NCI-H2196 treated with DMSO at 0.1 percent for 48 hours (cell line): ENCODE measurements at regions not wholly inside any gene's neighbourhood (a gene's known extent, or its start where the extent isn't known, plus 50 kb on each side); places are given as distances from the start of the nearest gene placed in this dataset.

ENCODE experiments used
- DNase-seq: peaks from one replicate; lab custom pipeline; 2025; ENCODE audit not compliant: unreplicated experiment; lab: John Stamatoyannopoulos, UW

- DNase-seq, result no peak
These were observed 156.9 kb upstream of the SOD1 start for GRCh38 chr21:31502537-31503143.

GRCh38 chr21:31501926-31502325 is 157.6 kb upstream of the SOD1 start:
- no peak for DNase-seq

DNA sequence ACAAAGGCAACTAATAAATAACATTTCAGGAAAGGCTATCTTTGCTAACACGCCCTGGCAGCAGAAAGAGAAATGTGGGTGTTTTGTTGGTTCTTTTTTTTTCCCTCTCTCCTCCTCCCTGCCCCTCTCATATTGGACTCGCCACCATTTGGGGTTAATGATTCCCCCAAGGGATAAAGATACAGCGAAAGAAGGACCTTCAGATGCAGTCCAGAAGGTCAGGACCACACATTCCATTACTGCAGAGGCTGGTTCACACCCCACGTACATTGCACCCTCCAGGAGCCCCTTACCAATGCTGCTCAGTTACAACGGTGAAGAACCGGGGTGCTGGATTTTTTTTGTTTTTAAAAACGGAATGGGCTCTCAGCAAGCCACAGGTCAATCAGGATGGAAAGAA is 156.9 kb upstream of the TIAM1 start:
- no peak for DNase-seq

GRCh38 chr21:31500071-31500470 is 156.0 kb upstream of the TIAM1 start:
- no peak for DNase-seq

- no peak for DNase-seq
These were observed 154.9 kb upstream of the TIAM1 start for GRCh38 chr21:31498985-31499384.

DNA sequence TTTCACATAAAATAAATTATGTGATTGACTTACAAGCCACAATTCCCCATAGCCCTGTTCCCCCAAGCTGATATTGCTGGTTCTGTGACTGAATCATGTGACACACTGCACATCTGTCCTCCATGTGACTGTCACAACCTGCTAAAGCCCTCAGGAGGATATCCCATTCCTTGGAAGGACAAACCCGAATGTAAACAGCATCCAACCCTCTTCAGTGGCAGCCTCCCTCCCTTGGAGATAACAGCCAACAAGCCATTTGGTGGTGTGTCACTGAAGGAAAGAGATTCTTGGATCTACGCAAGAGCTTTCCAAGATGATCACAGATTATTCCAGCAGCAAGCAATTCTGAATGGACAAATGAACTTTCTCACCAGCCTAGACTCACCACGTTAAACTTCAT is 153.9 kb upstream of the TIAM1 start:
- no peak for DNase-seq

GRCh38 chr21:31493350-31493880 is 149.4 kb upstream of the TIAM1 start:
- DNase-seq, result no peak

DNA sequence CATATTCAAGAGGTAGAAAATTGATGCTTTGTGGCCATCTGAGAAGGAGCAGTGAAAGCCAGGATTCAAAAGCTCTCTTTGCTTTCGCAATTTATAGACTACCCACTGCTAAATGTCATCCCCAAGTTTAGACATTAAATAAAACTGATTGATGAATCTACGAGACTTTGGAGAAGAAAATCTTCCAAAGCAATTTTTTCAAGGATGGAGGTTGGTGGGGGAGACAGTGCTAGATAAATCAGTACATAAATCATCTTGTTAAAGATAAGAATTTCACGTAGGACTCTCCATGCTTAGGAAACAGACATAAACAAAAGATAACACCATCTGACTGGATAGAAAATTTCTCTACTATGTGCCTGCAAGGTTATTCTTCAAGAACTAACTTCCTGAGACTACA is 147.6 kb upstream of the TIAM1 start:
- no peak for DNase-seq

- no peak for DNase-seq
These were observed 146.4 kb upstream of the TIAM1 start for GRCh38 chr21:31490443-31490842.

DNA sequence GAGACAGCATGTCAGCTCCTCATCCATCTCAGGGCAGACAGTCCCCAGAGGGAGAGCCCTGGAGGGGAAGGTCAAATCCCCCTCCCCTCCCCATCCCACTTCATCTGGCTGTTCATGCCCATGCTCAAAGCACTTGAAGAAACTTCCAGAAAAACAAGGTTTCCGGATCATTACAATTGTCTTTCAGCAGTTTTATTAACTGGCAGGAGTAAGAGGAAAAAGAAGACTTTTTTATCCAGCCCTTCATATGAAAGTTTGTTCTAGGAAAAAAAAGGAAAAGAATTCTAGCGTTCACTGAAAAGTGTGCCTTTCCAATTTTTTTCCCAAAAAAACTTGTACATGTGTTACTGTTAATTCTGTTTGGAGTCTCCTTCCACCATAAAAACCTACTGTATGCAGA is 145.7 kb upstream of the TIAM1 start:
- DNase-seq, result no peak

DNA sequence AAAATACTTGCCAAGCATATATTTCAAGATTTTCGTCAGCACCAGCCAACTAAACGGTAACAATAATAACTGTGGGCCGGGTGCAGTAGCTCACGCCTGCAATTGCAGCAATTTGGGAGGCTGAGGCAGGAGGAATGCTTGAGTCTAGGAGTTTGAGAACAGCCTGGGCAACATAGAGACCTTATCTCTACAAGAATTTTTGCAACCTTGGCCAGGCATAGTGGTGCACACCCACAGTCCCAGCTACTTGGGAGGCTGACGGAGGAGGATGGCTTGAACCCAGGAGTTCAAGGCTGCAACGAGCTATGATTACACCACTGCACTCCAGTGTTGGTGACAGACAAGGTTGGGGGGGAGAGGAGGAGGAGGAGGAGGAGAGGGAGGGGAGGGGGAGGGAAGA is 145.0 kb upstream of the TIAM1 start:
- DNase-seq, result no peak

- no peak for DNase-seq
These were observed 140.2 kb upstream of the TIAM1 start for GRCh38 chr21:31484219-31484618.

- DNase-seq, result no peak
These were observed 139.1 kb upstream of the TIAM1 start for GRCh38 chr21:31483146-31483545.

- DNase-seq, result no peak
These were observed 138.4 kb upstream of the TIAM1 start for GRCh38 chr21:31482460-31482859.

GRCh38 chr21:31480228-31480627 is 136.2 kb upstream of the TIAM1 start:
- no peak for DNase-seq

DNA sequence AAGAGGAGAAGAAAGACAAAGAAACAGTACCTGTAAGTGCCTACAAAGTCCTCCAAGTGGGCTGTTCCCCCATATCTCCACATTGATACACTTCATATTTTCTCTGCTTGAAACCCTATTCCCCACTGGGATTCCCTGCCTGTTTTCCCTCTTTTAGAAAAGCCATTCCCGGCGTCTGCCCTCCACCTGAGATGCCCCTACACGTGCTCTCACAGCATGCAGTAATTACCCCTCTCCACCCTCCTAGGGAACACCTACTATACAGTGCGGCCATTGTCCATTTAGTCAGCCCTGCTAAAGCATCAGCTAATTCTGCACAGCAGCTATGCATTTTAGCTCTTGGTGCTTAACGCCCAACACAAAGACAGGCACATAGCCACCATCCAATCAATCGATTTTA is 135.7 kb upstream of the TIAM1 start:
- no peak for DNase-seq

DNA sequence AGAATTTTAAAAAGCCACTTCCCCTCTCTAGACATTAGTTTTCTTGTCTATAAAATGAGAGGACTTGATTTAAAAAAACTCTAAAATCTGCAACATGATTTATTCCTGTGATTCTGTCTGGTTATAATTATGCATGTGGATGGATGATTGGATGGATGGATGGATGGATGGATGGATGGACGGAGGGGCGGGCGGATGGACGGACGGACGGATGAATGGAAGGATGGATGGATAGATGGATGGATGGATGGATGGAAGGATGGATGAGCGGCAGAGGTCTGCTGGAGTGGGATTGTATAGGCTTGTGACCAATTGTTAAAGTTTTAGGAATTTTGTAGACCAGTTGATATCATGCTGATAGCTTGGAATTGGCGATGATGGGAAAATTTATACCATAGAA is 135.2 kb upstream of the TIAM1 start:
- DNase-seq, result no peak

GRCh38 chr21:31476263-31477022 is 132.4 kb upstream of the TIAM1 start:
- no peak for DNase-seq

- no peak for DNase-seq
These were observed 131.2 kb upstream of the TIAM1 start for GRCh38 chr21:31475223-31475622.

DNA sequence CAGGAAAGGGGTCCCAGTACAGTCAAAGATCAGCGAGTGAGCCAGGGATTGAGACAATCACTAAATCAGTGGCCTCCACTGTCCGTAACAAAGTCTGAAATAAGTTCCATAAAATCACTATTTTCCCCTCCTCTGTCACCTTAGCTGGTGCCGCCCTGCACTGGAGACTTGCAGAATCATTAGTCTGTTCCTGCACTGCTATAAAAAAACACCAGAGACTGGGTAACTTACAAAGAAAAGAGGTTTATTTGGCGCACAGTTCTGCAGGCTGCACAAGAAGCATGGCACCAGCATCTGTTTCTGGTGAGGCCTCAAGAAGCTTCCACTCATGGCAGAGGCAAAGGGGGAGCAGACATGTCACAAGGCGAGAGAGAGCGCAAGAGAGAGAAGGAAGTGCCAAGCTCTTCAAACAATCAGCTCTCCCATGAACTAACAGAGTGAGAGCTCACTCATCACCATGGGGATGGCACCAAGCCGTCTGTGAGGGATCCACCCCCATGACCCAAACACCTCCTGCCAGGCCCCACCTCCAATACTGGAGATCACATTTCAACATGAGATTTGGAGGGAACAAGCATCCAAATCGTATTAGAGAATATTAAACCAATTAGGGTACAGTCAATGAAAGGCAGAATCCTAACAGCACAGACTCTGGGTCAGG is 129.8 kb upstream of the TIAM1 start:
- DNase-seq, result no peak

DNA sequence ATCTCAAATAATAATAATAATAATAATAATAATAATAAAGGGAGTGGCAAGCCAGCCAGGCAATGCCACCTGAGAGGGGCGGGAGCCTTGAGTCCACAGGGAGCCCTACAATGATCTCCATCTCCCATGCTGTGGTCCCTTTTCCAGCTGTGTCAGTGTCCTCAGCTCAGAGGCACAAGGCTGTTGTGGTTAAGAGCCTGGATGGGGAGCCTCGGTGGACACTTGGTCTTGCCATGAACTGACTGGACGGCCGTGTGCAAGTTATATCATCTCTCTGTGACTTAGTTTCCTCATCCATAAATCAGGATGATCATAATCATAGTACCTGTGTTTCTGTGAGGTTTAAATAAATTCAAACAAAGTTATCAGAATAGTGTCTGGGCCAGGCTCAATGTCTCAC is 127.8 kb upstream of the TIAM1 start:
- no peak for DNase-seq
